K562 (cell line): ENCODE measurements at regions not wholly inside any gene's neighbourhood (a gene's known extent, or its start where the extent isn't known, plus 50 kb on each side); places are given as distances from the start of the nearest gene placed in this dataset.

ENCODE experiments used
- ADNP ChIP-seq: fragments of 200-800 bp; sonication (Bioruptor generic); IDR thresholded peaks from 2 replicates; pipeline ENCODE4 v1.6.1; 2016; ENCODE audit warnings: missing genetic modification characterization, missing compliant biosample characterization
- ASH1L ChIP-seq: fragments of 450-650 bp; IDR thresholded peaks from 2 replicates; pipeline ENCODE4 v1.6.1; 2018; ENCODE audit warnings: borderline replicate concordance, mild to moderate bottlenecking, low read depth; ENCODE audit not compliant: partially characterized antibody
- BCOR ChIP-seq: fragments of 450-650 bp; IDR thresholded peaks from 2 replicates; pipeline ENCODE4 v1.6.1; 2016
- CEBPG ChIP-seq, 3 experiments: fragments of 200-800 bp in 1 of 3; sonication (Bioruptor generic) in 1 of 3; sonication (generic) in 1 of 3; formaldehyde crosslinking in 1 of 3; IDR thresholded peaks in 2 of 3; conservative IDR thresholded peaks in 1 of 3; 2 replicates each; pipeline versions ENCODE4 v1.6.1 to v1.8.0; 2016 to 2022; ENCODE audit warnings: missing compliant biosample characterization in 2 of 3, missing genetic modification characterization in 2 of 3, mild to moderate bottlenecking in 1 of 3, missing genetic modification reagents in 1 of 3
- CHD4 ChIP-seq: fragments of 200-600 bp; sonication (generic); IDR thresholded peaks from 3 replicates; pipeline ENCODE4 v1.6.1; 2012; ENCODE audit warnings: low read depth, mild to moderate bottlenecking, mixed read lengths, low read length, inconsistent platforms; ENCODE audit not compliant: insufficient read depth, insufficient replicate concordance, poor library complexity, severe bottlenecking
- ELF2 ChIP-seq: fragments of 250-450 bp; sonication (Bioruptor Pico); IDR thresholded peaks from 2 replicates; pipeline ENCODE4 v1.5.0; 2021; ENCODE audit warnings: mild to moderate bottlenecking
- ESRRB ChIP-seq: fragments of 250-450 bp; sonication (Bioruptor Pico); IDR thresholded peaks from 2 replicates; pipeline ENCODE4 v1.5.0; 2020; ENCODE audit warnings: mild to moderate bottlenecking, moderate library complexity, borderline replicate concordance
- NR1H2 ChIP-seq: sonication (generic); formaldehyde crosslinking; IDR thresholded peaks from 2 replicates; pipeline ENCODE4 v1.4.0; 2020; ENCODE audit warnings: mild to moderate bottlenecking, missing genetic modification reagents
- POU5F1 ChIP-seq: fragments of 150-350 bp; IDR thresholded peaks from 2 replicates; pipeline ENCODE4 v1.6.1; 2014; ENCODE audit warnings: borderline replicate concordance, low read length, low read depth, mild to moderate bottlenecking; ENCODE audit not compliant: partially characterized antibody
- RBM17 ChIP-seq: fragments of 200-400 bp; formaldehyde crosslinking; IDR thresholded peaks from 2 replicates; pipeline ENCODE4 v1.6.1; 2017; ENCODE audit warnings: low read depth, mild to moderate bottlenecking, low read length, borderline replicate concordance
- RBM25 ChIP-seq: fragments of 200-400 bp; formaldehyde crosslinking; IDR thresholded peaks from 2 replicates; pipeline ENCODE4 v1.6.1; 2018; ENCODE audit warnings: low read length, low read depth, moderate library complexity; ENCODE audit not compliant: severe bottlenecking
- SREBF1 ChIP-seq: fragments of 150-350 bp; IDR thresholded peaks from 2 replicates; pipeline ENCODE4 v1.6.1; 2014; ENCODE audit warnings: antibody characterized with exemption, low read depth, low read length, borderline replicate concordance
- WHSC1 ChIP-seq: IDR thresholded peaks from one replicate; pipeline ENCODE4 v1.6.1; 2012; ENCODE audit warnings: low read length, control low read depth, inconsistent platforms
- XRCC4 ChIP-seq: IDR thresholded peaks from one replicate; pipeline ENCODE4 v1.6.1; 2011; ENCODE audit not compliant: insufficient read depth, insufficient read length; ENCODE audit errors: extremely low read depth
- ZNF592 ChIP-seq: fragments of 450-650 bp; IDR thresholded peaks from 2 replicates; pipeline ENCODE4 v1.6.1; 2017; ENCODE audit warnings: antibody characterized with exemption, mild to moderate bottlenecking
- TF ChIP-seq, protein P1 (sequence below): fragments of 450-650 bp; formaldehyde crosslinking; IDR thresholded peaks from 2 replicates; pipeline ENCODE4 v1.4.0; 2020; ENCODE audit warnings: mild to moderate bottlenecking, moderate library complexity
- TF ChIP-seq, protein P2 (sequence below): fragments of 200-800 bp; sonication (Bioruptor generic); IDR thresholded peaks from 2 replicates; pipeline ENCODE4 v1.6.1; 2017; ENCODE audit warnings: missing genetic modification characterization, missing compliant biosample characterization

DNA sequence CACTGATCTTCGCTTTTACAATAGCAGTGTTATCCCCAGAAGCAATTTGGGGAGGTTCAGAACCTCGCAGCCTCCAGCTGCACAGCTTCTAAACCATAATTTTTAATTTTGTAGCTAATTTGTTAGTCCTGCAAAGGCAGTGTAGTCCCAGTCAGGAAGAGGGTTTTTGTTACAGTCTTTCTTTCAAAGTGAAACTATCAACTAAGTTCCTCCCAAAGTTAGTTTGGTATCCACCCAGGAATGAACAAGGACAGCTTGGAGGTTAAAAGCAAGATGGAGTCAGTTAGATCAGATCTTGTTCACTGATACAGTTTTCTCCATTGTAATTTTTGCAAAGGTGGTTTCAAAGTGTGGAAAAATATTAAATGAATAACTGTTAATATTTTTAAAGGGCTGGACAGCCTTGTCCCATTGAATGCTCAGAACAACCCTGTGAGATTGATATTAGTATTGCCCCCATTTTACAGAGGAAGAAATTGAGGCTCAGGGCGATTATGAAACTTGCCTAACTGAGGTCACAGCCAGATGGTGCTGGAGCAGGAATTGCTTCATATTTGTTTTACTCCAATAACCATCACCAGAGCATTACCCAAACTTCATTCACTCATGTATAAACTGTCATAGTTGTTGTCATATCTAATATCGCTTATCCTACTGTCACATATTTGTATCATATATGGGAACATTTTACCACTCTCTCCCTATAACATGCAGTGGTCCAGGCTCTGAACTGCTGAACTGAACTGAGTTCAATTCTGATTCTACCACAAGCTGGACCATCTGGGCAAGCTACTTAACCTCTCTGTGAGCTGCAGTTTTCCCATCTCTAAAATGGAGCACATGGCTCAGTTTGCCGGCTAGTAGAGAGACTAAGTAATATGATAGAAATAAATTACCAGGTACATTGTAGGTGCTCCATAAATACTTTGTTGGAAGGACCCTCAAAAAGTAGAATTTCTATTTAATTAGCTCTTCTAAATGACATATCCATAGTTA, 213.8 kb downstream of the BCAS1 start (continued):
- TF ChIP-seq ZNF592 (no peak), RBM25 (peak; percentile 96), ESRRB (CRISPR knock-in tag) (no peak), WHSC1 (no peak), CHD4 (peak; percentile 72), XRCC4 (no peak), BCOR (peak; percentile 85), ELF2 (CRISPR knock-in tag) (no peak), NR1H2 (CRISPR knock-in tag) (no peak), POU5F1 (no peak), ADNP (peak; percentile 84), CEBPG (CRISPR knock-in tag; IDR thresholded peaks at IDR 0.05) (no peak), CEBPG (tag; conservative IDR thresholded peaks at IDR 0.05 in 1 of 2, IDR thresholded peaks at IDR 0.05 in 1 of 2) (0 out of 4 replicates have a peak, but pooled peaks of 1 of the 2 experiments have one; percentile 15), ASH1L (no peak), RBM17 (no peak), SREBF1 (no peak)
- TF ChIP-seq, protein P1, sequence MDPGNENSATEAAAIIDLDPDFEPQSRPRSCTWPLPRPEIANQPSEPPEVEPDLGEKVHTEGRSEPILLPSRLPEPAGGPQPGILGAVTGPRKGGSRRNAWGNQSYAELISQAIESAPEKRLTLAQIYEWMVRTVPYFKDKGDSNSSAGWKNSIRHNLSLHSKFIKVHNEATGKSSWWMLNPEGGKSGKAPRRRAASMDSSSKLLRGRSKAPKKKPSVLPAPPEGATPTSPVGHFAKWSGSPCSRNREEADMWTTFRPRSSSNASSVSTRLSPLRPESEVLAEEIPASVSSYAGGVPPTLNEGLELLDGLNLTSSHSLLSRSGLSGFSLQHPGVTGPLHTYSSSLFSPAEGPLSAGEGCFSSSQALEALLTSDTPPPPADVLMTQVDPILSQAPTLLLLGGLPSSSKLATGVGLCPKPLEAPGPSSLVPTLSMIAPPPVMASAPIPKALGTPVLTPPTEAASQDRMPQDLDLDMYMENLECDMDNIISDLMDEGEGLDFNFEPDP (CRISPR knock-in tag): no peak
- TF ChIP-seq, protein P2, sequence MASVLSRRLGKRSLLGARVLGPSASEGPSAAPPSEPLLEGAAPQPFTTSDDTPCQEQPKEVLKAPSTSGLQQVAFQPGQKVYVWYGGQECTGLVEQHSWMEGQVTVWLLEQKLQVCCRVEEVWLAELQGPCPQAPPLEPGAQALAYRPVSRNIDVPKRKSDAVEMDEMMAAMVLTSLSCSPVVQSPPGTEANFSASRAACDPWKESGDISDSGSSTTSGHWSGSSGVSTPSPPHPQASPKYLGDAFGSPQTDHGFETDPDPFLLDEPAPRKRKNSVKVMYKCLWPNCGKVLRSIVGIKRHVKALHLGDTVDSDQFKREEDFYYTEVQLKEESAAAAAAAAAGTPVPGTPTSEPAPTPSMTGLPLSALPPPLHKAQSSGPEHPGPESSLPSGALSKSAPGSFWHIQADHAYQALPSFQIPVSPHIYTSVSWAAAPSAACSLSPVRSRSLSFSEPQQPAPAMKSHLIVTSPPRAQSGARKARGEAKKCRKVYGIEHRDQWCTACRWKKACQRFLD (CRISPR knock-in tag): no peak
